Osteoblast (primary cell): ENCODE measurements at regions not wholly inside any gene's neighbourhood (a gene's known extent, or its start where the extent isn't known, plus 50 kb on each side); places are given as distances from the start of the nearest gene placed in this dataset.

Experiments
- DNase-seq: peaks from one replicate; pipeline ENCODE4 v3.0.0; 2011; ENCODE audit warnings: low spot score, mixed read lengths; ENCODE audit not compliant: insufficient read length; ENCODE audit errors: missing footprints
- H2AFZ ChIP-seq: 2 replicates; pipeline ENCODE4 v1.6.0; 2011; ENCODE audit warnings: mild to moderate bottlenecking, low read length
- H3K27ac ChIP-seq: 2 replicates; pipeline ENCODE4 v1.5.1; 2011; ENCODE audit warnings: mild to moderate bottlenecking, low read depth, low read length, moderate library complexity
- H3K27me3 ChIP-seq: 2 replicates; pipeline ENCODE4 v1.6.0; 2012; ENCODE audit warnings: mild to moderate bottlenecking, control low read depth, inconsistent platforms, low read length, moderate library complexity; ENCODE audit not compliant: insufficient read depth
- H3K36me3 ChIP-seq: 2 replicates; pipeline ENCODE4 v1.5.1; 2011; ENCODE audit warnings: mild to moderate bottlenecking, low read length, control low read depth, moderate library complexity; ENCODE audit not compliant: insufficient read depth
- H3K4me1 ChIP-seq: 2 replicates; pipeline ENCODE4 v1.5.1; 2011; ENCODE audit warnings: mild to moderate bottlenecking, low read length, control low read depth, moderate library complexity; ENCODE audit not compliant: insufficient read depth
- H3K4me2 ChIP-seq: 2 replicates; pipeline ENCODE4 v1.6.0; 2011; ENCODE audit warnings: mild to moderate bottlenecking, low read length; ENCODE audit not compliant: insufficient read depth
- H3K4me3 ChIP-seq: fragments of 200-600 bp; sonication (generic); 3 replicates; pipeline ENCODE4 v1.5.1; 2012; ENCODE audit warnings: mild to moderate bottlenecking, low read length, inconsistent platforms; ENCODE audit not compliant: insufficient read depth
- H3K79me2 ChIP-seq: 2 replicates; pipeline ENCODE4 v1.6.0; 2012; ENCODE audit warnings: mild to moderate bottlenecking, low read length, control low read depth, inconsistent platforms; ENCODE audit not compliant: insufficient read depth
- H3K9me3 ChIP-seq: 2 replicates; pipeline ENCODE4 v1.5.1; 2011; ENCODE audit warnings: low read depth, low read length, control low read depth
- H4K20me1 ChIP-seq: 2 replicates; pipeline ENCODE4 v1.6.0; 2012; ENCODE audit warnings: mild to moderate bottlenecking, low read length, control low read depth; ENCODE audit not compliant: insufficient read depth
- TF ChIP-seq, protein P1 (sequence below): IDR thresholded peaks from 2 replicates; pipeline ENCODE4 v1.5.1; 2011; ENCODE audit warnings: mild to moderate bottlenecking, low read depth, low read length, moderate library complexity; ENCODE audit errors: extremely low read depth

DNA sequence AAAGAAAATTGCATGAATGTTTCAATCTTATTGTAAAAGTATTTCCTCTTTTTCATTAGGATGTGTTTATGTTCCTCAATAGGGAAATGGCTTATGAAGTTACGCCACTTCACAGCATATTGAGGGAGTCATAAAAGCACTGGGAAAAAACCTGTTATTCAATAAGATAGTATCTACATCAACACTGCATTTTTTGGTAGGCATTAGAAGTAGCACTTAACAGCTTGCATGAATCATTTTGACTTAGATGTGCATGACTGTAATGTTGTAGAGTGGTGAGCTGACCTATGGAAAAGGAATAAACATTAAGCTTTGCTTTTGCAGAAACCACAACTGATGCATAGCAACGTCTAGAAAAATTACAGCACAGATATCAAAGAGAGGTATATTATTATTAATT lies 111.2 kb upstream of the GRXCR1 start:
- no peak for DNase-seq
- H3K4me1 ChIP-seq: no peaks in the 10 kb centered on the region
- H3K9me3 ChIP-seq: no peaks in the 10 kb centered on the region
- H3K4me3 ChIP-seq: no peak overlapping the region
- H3K27me3 ChIP-seq: no peaks in the 10 kb centered on the region
- no peak overlapping the region for H3K27ac ChIP-seq
- TF ChIP-seq, protein P1, sequence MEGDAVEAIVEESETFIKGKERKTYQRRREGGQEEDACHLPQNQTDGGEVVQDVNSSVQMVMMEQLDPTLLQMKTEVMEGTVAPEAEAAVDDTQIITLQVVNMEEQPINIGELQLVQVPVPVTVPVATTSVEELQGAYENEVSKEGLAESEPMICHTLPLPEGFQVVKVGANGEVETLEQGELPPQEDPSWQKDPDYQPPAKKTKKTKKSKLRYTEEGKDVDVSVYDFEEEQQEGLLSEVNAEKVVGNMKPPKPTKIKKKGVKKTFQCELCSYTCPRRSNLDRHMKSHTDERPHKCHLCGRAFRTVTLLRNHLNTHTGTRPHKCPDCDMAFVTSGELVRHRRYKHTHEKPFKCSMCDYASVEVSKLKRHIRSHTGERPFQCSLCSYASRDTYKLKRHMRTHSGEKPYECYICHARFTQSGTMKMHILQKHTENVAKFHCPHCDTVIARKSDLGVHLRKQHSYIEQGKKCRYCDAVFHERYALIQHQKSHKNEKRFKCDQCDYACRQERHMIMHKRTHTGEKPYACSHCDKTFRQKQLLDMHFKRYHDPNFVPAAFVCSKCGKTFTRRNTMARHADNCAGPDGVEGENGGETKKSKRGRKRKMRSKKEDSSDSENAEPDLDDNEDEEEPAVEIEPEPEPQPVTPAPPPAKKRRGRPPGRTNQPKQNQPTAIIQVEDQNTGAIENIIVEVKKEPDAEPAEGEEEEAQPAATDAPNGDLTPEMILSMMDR: no peak
- no peaks in the 10 kb centered on the region for H3K36me3 ChIP-seq
- H3K4me2 ChIP-seq: no peak overlapping the region
- H2AFZ ChIP-seq: no peak overlapping the region
- no peaks in the 10 kb centered on the region for H4K20me1 ChIP-seq
- no peaks in the 10 kb centered on the region for H3K79me2 ChIP-seq

DNA sequence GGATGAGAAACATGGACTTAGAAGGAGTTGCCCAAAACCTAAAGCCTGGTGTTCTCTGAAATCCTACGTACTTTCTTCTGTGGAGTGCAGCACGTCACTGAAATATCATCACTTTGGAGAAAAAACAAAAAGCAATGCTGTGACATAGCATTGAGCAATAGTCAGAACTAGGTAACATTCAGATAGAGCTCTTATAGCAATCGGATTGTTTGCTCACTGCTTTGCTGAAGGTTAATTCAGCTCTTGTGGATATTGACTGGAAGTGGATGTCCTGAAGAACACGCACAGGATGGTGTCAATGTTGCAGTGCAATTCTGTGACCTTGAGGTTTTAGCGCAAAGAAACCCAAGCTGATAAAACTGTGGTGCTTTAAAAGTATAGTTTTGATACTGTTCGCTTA lies 114.2 kb upstream of the GRXCR1 start:
- H3K27me3 ChIP-seq: no peaks in the 10 kb centered on the region

DNA sequence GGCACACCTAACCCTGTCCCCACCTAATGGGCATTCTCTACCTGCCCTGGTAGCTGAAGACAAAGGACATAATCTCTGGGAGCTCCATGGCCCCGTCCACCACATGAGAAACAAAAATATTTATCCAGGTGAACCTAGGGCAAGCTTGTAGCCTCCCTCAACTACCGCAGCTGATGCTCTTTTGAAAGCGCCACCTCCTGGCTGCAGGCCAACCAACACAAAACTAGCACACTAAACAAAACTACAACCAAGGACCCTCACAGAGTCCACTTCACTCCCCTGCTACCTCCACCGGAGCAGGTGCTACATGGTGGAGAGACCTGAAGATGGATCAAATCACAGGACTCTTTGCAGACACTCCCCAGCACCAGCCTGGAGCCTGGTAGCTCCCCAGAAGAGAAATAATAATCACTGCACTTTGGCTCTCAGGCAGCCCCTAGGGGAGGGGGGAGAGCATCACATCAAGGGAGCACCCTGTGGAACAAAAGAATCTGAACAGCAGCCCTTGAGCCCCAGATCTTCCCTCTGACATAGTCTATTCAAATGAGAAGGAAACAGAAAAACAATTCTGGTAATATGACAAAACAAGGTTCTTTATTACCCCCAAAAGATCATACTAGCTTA lies 111.3 kb upstream of the ATP8A1 start:
- peaks cover 2% of the 10 kb centered on the region for H3K9me3 ChIP-seq
- TF ChIP-seq, protein P1: no peak
- no peaks in the 10 kb centered on the region for H3K79me2 ChIP-seq
- no peaks in the 10 kb centered on the region for H3K36me3 ChIP-seq
- H4K20me1 ChIP-seq: no peaks in the 10 kb centered on the region
- H3K27ac ChIP-seq: no peak overlapping the region
- H3K4me3 ChIP-seq: no peak overlapping the region
- H2AFZ ChIP-seq: no peak overlapping the region
- H3K27me3 ChIP-seq: no peaks in the 10 kb centered on the region
- DNase-seq: no peak
- H3K4me1 ChIP-seq: no peaks in the 10 kb centered on the region
- no peak overlapping the region for H3K4me2 ChIP-seq

More for the DNA sequence above, 114.2 kb upstream of the GRXCR1 start:
- H2AFZ ChIP-seq: no peak overlapping the region
- H4K20me1 ChIP-seq: no peaks in the 10 kb centered on the region
- H3K4me3 ChIP-seq: no peak overlapping the region
- no peak overlapping the region for H3K27ac ChIP-seq
- no peak overlapping the region for H3K4me2 ChIP-seq
- no peaks in the 10 kb centered on the region for H3K36me3 ChIP-seq
- no peak for DNase-seq
- no peaks in the 10 kb centered on the region for H3K4me1 ChIP-seq
- TF ChIP-seq, protein P1: no peak
- no peaks in the 10 kb centered on the region for H3K9me3 ChIP-seq
- no peaks in the 10 kb centered on the region for H3K79me2 ChIP-seq

DNA sequence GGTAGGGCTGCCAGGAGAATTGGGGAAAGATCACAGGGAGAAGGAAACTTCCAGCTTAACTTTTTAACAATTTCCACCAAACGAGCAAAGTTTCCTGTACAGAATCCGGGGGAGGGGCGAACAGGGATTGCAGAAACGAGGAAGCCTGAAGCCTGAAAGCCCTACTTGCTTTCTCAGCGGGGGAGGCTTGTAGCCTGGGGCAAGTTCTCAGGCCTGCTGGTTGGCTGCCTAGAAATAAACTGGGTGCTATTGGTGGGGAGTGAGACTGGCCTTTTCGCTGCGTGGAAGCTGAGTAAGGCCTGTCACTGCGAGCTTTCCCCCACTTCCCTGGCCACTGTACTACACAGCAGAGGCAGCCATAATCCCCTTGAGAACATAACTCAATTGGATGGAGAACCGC lies 110.8 kb upstream of the ATP8A1 start:
- Histone ChIP-seq H4K20me1 (no peaks in the 10 kb centered on the region), H3K36me3 (no peaks in the 10 kb centered on the region), H3K27me3 (no peaks in the 10 kb centered on the region), H3K9me3 (peaks cover 2% of the 10 kb centered on the region), H3K4me3 (no peak overlapping the region), H2AFZ (no peak overlapping the region), H3K79me2 (no peaks in the 10 kb centered on the region), H3K4me2 (no peak overlapping the region), H3K27ac (no peak overlapping the region), H3K4me1 (no peaks in the 10 kb centered on the region)
- TF ChIP-seq, protein P1: no peak
- DNase-seq: no peak
